ENCODE measurements at regions not wholly inside any gene's neighbourhood (a gene's known extent, or its start where the extent isn't known, plus 50 kb on each side); places are given as distances from the start of the nearest gene placed in this dataset.

- no peak for TF ChIP-seq CTCF (conservative IDR thresholded peaks at IDR 0.05)
- peaks cover 4% of the 10 kb centered on the region for H3K4me1 Mint-ChIP-seq
- no peak overlapping the region for H3K27ac Mint-ChIP-seq
- H3K27me3 Mint-ChIP-seq (ENCODE audit: insufficient read depth): peaks cover 21% of the 10 kb centered on the region
- no peaks in the 10 kb centered on the region for H3K36me3 ChIP-seq (ENCODE audit: control insufficient read depth, insufficient read depth, low read length)
- no peaks in the 10 kb centered on the region for H3K36me3 Mint-ChIP-seq (ENCODE audit: low read depth)
- 64 to 80% methylated on average over 6 to 10 of the region's 10 CpGs for WGBS, 2 experiments (ENCODE audit: insufficient coverage in 1 of 2, insufficient read length in 1 of 2)
- no peak overlapping the region for H3K9ac ChIP-seq (ENCODE audit: extremely low read depth, low read length, poor library complexity, severe bottlenecking)
- H3K4me1 ChIP-seq (ENCODE audit: control insufficient read depth, insufficient read depth, low read length): no peaks in the 10 kb centered on the region
- H3K27ac ChIP-seq (ENCODE audit: low read depth, low read length): no peak overlapping the region
- no peaks in the 10 kb centered on the region for H3K9me3 Mint-ChIP-seq
- no peak for DNase-seq
- no peaks in the 10 kb centered on the region for H3K27me3 ChIP-seq (ENCODE audit: control insufficient read depth, insufficient read depth, low read length, poor library complexity, severe bottlenecking)
- no peak overlapping the region for H3K4me3 ChIP-seq (ENCODE audit: low read length)
- no peak overlapping the region for H3K4me3 Mint-ChIP-seq
- no peaks in the 10 kb centered on the region for H3K9me3 ChIP-seq (ENCODE audit: control insufficient read depth, low read length)
Measured at GRCh38 chr11:116563028-116563711, 209.6 kb downstream of the BUD13 start.

GRCh38 chr11:116560589-116560988, 212.2 kb downstream of the BUD13 start:
- no peaks in the 10 kb centered on the region for H3K36me3 Mint-ChIP-seq (ENCODE audit: low read depth)
- no peak for TF ChIP-seq CTCF (conservative IDR thresholded peaks at IDR 0.05)
- H3K4me3 Mint-ChIP-seq: no peak overlapping the region
- Histone ChIP-seq H3K27me3 (ENCODE audit: control insufficient read depth, insufficient read depth, low read length, poor library complexity, severe bottlenecking) (no peaks in the 10 kb centered on the region), H3K4me1 (ENCODE audit: control insufficient read depth, insufficient read depth, low read length) (no peaks in the 10 kb centered on the region), H3K4me3 (ENCODE audit: low read length) (no peak overlapping the region), H3K27ac (ENCODE audit: low read depth, low read length) (no peak overlapping the region), H3K36me3 (ENCODE audit: control insufficient read depth, insufficient read depth, low read length) (no peaks in the 10 kb centered on the region), H3K9me3 (ENCODE audit: control insufficient read depth, low read length) (no peaks in the 10 kb centered on the region), H3K9ac (ENCODE audit: extremely low read depth, low read length, poor library complexity, severe bottlenecking) (no peak overlapping the region)
- 83 to 100% methylated on average over 1 to 3 of the region's 3 CpGs for WGBS, 2 experiments (ENCODE audit: insufficient coverage in 1 of 2, insufficient read length in 1 of 2)
- no peak overlapping the region for H3K27ac Mint-ChIP-seq
- no peak for DNase-seq
- peaks cover 9% of the 10 kb centered on the region for H3K9me3 Mint-ChIP-seq
- peaks cover 4% of the 10 kb centered on the region for H3K4me1 Mint-ChIP-seq
- peaks cover 24% of the 10 kb centered on the region for H3K27me3 Mint-ChIP-seq (ENCODE audit: insufficient read depth)

GRCh38 chr11:116558504-116559211, 214.1 kb downstream of the BUD13 start:
- H3K27ac Mint-ChIP-seq: no peak overlapping the region
- no peaks in the 10 kb centered on the region for H3K27me3 ChIP-seq (ENCODE audit: control insufficient read depth, insufficient read depth, low read length, poor library complexity, severe bottlenecking)
- peaks cover 18% of the 10 kb centered on the region for H3K27me3 Mint-ChIP-seq (ENCODE audit: insufficient read depth)
- H3K4me1 ChIP-seq (ENCODE audit: control insufficient read depth, insufficient read depth, low read length): no peaks in the 10 kb centered on the region
- DNase-seq: no peak
- H3K4me3 ChIP-seq (ENCODE audit: low read length): no peak overlapping the region
- WGBS, 2 experiments (ENCODE audit: insufficient coverage in 1 of 2, insufficient read length in 1 of 2): 81 to 91% methylated on average over 5 to 9 of the region's 9 CpGs
- H3K9me3 ChIP-seq (ENCODE audit: control insufficient read depth, low read length): no peaks in the 10 kb centered on the region
- no peak overlapping the region for H3K27ac ChIP-seq (ENCODE audit: low read depth, low read length)
- no peak overlapping the region for H3K4me3 Mint-ChIP-seq
- H3K9ac ChIP-seq (ENCODE audit: extremely low read depth, low read length, poor library complexity, severe bottlenecking): no peak overlapping the region
- H3K36me3 Mint-ChIP-seq (ENCODE audit: low read depth): no peaks in the 10 kb centered on the region
- H3K36me3 ChIP-seq (ENCODE audit: control insufficient read depth, insufficient read depth, low read length): no peaks in the 10 kb centered on the region
- H3K4me1 Mint-ChIP-seq: peaks cover 4% of the 10 kb centered on the region
- TF ChIP-seq CTCF (conservative IDR thresholded peaks at IDR 0.05): no peak
- peaks cover 9% of the 10 kb centered on the region for H3K9me3 Mint-ChIP-seq

Measured in endodermal cell (in vitro differentiated cells).